ENCODE measurements at regions not wholly inside any gene's neighbourhood (a gene's known extent, or its start where the extent isn't known, plus 50 kb on each side); places are given as distances from the start of the nearest gene placed in this dataset.

- TF ChIP-seq POLR2AphosphoS5 (IDR thresholded peaks at IDR 0.05; ENCODE audit: low read depth, low read length), result no peak
- no peak for TF ChIP-seq TARDBP (CRISPR knock-in tag; IDR thresholded peaks at IDR 0.05)
- TF ChIP-seq CTCF (CRISPR knock-in tag; IDR thresholded peaks at IDR 0.05), result no peak
- TF ChIP-seq SAP130 (CRISPR knock-in tag; IDR thresholded peaks at IDR 0.05; ENCODE audit: low read depth), result no peak
- TF ChIP-seq REST (IDR thresholded peaks at IDR 0.05; ENCODE audit: borderline replicate concordance in 1 of 2, low read depth in 1 of 2, low read length in 2 of 2), result no peak
These were observed 110.7 kb upstream of the ZNF507 start for GRCh38 chr19:32234663-32235217.

Data from HepG2 (cell line).